Erythroblast (primary cell): ENCODE measurements at regions not wholly inside any gene's neighbourhood (a gene's known extent, or its start where the extent isn't known, plus 50 kb on each side); places are given as distances from the start of the nearest gene placed in this dataset.

Experiments
- GATA1 ChIP-seq: IDR thresholded peaks from 2 replicates; pipeline ENCODE4 v1.6.1; 2011; ENCODE audit warnings: low read depth, mild to moderate bottlenecking, control low read depth, low read length, moderate library complexity
- POLR2A ChIP-seq: IDR thresholded peaks from 2 replicates; pipeline ENCODE4 v1.6.1; 2011; ENCODE audit warnings: mild to moderate bottlenecking, low read length

- TF ChIP-seq POLR2A (no peak), GATA1 (no peak)
Measured at GRCh38 chr4:74549936-74550335, 105.0 kb downstream of the AREG start.
